Transverse colon (tissue), 4 donors: ENCODE measurements at regions not wholly inside any gene's neighbourhood (a gene's known extent, or its start where the extent isn't known, plus 50 kb on each side); places are given as distances from the start of the nearest gene placed in this dataset.

ENCODE experiments used
- DNase-seq: peaks from one replicate; pipeline ENCODE4 v3.0.0-alpha.2; 2019
- H3K27ac ChIP-seq, 4 donors: fragments of 200-600 bp; sonication (generic); 2 replicates each; pipeline ENCODE4 v1.5.1; 2016 to 2018; ENCODE audit warnings: inconsistent platforms in 4 of 4
- H3K27me3 ChIP-seq: fragments of 200-600 bp; sonication (generic); 2 replicates; pipeline ENCODE4 v1.5.1; 2017; ENCODE audit warnings: inconsistent platforms
- H3K36me3 ChIP-seq, 4 donors: fragments of 200-600 bp; sonication (generic); 2 replicates each; pipeline ENCODE4 v1.5.1; 2017 to 2019; ENCODE audit warnings: inconsistent platforms in 4 of 4
- H3K4me1 ChIP-seq, 4 donors: fragments of 200-600 bp; sonication (generic); 2 replicates each; pipeline ENCODE4 v1.5.1; 2017 to 2020; ENCODE audit warnings: inconsistent platforms in 4 of 4
- H3K4me3 ChIP-seq, 4 donors: fragments of 200-600 bp; sonication (generic); 1 replicate in 1 of 4; 2 replicates in 3 of 4; pipeline versions ENCODE4 v1.5.1 to v1.6.1; 2017 to 2019; ENCODE audit warnings: inconsistent platforms in 4 of 4
- H3K9me3 ChIP-seq, 2 donors: fragments of 200-600 bp; sonication (generic); 2 replicates each; pipeline ENCODE4 v1.5.1; 2017 to 2019; ENCODE audit warnings: inconsistent platforms in 2 of 2
- CTCF ChIP-seq, 5 experiments: fragments of 200-600 bp in 3 of 5; fragments of 450-650 bp in 2 of 5; sonication (generic) in 3 of 5; IDR thresholded peaks; 1 replicate in 2 of 5; 2 replicates in 3 of 5; pipeline ENCODE4 v1.5.1; 2016 to 2017; ENCODE audit warnings: antibody characterized with exemption in 5 of 5, inconsistent platforms in 3 of 5, mild to moderate bottlenecking in 2 of 5, moderate library complexity in 1 of 5
- EP300 ChIP-seq: sonication (generic); formaldehyde crosslinking; IDR thresholded peaks from one replicate; pipeline ENCODE4 v1.6.1; 2017; ENCODE audit warnings: antibody characterized with exemption, low read depth
- POLR2A ChIP-seq: fragments of 450-650 bp; IDR thresholded peaks from one replicate; pipeline ENCODE4 v1.6.1; 2016; ENCODE audit warnings: antibody characterized with exemption, mild to moderate bottlenecking, moderate library complexity
- POLR2AphosphoS5 ChIP-seq, 3 donors: sonication (generic); formaldehyde crosslinking; IDR thresholded peaks; one replicate each; pipeline ENCODE4 v1.6.1; 2016; ENCODE audit warnings: antibody characterized with exemption in 3 of 3
- WGBS, 2 donors: methylation state at CpG; one replicate each; pipeline ENCODE4 v1.1.5; 2018; ENCODE audit warnings: low coverage in 1 of 2; 5-methylcytosine and 5-hydroxymethylcytosine counted together
- in situ Hi-C, 4 donors: fragments of 200-750 bp; cut with MboI; loops; one replicate each; pipeline versions ENCODE4 v1.15.0 to v1.15.1; 2017; ENCODE audit warnings: low sequenced_read_pairs in 3 of 4, low pct_ligation_motif_present in 1 of 4, low pct_unique_long_range_greater_than_20kb in 1 of 4
- intact Hi-C: fragments of 100-400 bp; cut with DNase I; formaldehyde crosslinking; loops from one replicate; pipeline ENCODE4 v1.15.1; 2023; ENCODE audit warnings: low total_unique reads

GRCh38 chr14:98819132-98819866, 452.7 kb downstream of the BCL11B start:
- DNase-seq, result no peak
- in situ Hi-C loops, result no loop called here
- H3K36me3 ChIP-seq, result no peaks in the 10 kb centered on the region
- H3K27ac ChIP-seq, result no peak overlapping the region
- no peak for TF ChIP-seq EP300
- TF ChIP-seq POLR2A, result no peak
- no peak for TF ChIP-seq POLR2AphosphoS5 (IDR thresholded peaks at IDR 0.05)
- no peak for TF ChIP-seq CTCF (IDR thresholded peaks at IDR 0.05)
- no peak overlapping the region for H3K4me3 ChIP-seq
- 69 to 79% methylated on average over 2 to 9 of the region's 9 CpGs for WGBS, 2 donors
- intact Hi-C loops, result no loop called here
- no peaks in the 10 kb centered on the region for H3K27me3 ChIP-seq
- H3K9me3 ChIP-seq, result no peaks in the 10 kb centered on the region
- no peaks in the 10 kb centered on the region for H3K4me1 ChIP-seq

- Histone ChIP-seq H3K4me3 (no peak overlapping the region), H3K36me3 (no peaks in the 10 kb centered on the region), H3K4me1 (no peaks in the 10 kb centered on the region), H3K9me3 (no peaks in the 10 kb centered on the region), H3K27ac (no peak overlapping the region), H3K27me3 (no peaks in the 10 kb centered on the region)
- intact Hi-C loops, result no loop called here
- in situ Hi-C loops, result no loop called here
- TF ChIP-seq POLR2AphosphoS5 (IDR thresholded peaks at IDR 0.05) (no peak), EP300 (no peak), CTCF (IDR thresholded peaks at IDR 0.05) (no peak), POLR2A (no peak)
- 78% methylated on average over 2 of the region's 2 CpGs; no CpG with 5 or more reads in 1 of the 2 donors for WGBS, 2 donors
- no peak for DNase-seq
Observed at GRCh38 chr14:98819867-98820206, 452.2 kb downstream of the BCL11B start.

- H3K4me3 ChIP-seq, result no peak overlapping the region
- intact Hi-C loops, result no loop called here
- WGBS, 2 donors, result 58 to 67% methylated on average over 3 of the region's 3 CpGs
- H3K27me3 ChIP-seq, result no peaks in the 10 kb centered on the region
- H3K9me3 ChIP-seq, result no peaks in the 10 kb centered on the region
- H3K27ac ChIP-seq, result no peak overlapping the region
- no peaks in the 10 kb centered on the region for H3K36me3 ChIP-seq
- in situ Hi-C loops, result no loop called here
- TF ChIP-seq POLR2AphosphoS5 (IDR thresholded peaks at IDR 0.05) (no peak), POLR2A (no peak), CTCF (IDR thresholded peaks at IDR 0.05) (no peak), EP300 (no peak)
- no peaks in the 10 kb centered on the region for H3K4me1 ChIP-seq
- DNase-seq, result no peak
Observed at GRCh38 chr14:98822917-98823316, 449.1 kb downstream of the BCL11B start.

- Histone ChIP-seq H3K4me3 (no peak overlapping the region), H3K36me3 (no peaks in the 10 kb centered on the region), H3K27me3 (no peaks in the 10 kb centered on the region), H3K27ac (no peak overlapping the region), H3K9me3 (no peaks in the 10 kb centered on the region), H3K4me1 (no peaks in the 10 kb centered on the region)
- intact Hi-C loops (no loop called here), in situ Hi-C loops (no loop called here)
- TF ChIP-seq CTCF (IDR thresholded peaks at IDR 0.05) (no peak), EP300 (no peak), POLR2A (no peak), POLR2AphosphoS5 (IDR thresholded peaks at IDR 0.05) (no peak)
- 43% methylated on average over 1 of the region's 1 CpG; no CpG with 5 or more reads in 1 of the 2 donors for WGBS, 2 donors
- DNase-seq, result no peak
Observed at GRCh38 chr14:98826618-98827017, 445.4 kb downstream of the BCL11B start.
